A549 (cell line): ENCODE measurements at regions not wholly inside any gene's neighbourhood (a gene's known extent, or its start where the extent isn't known, plus 50 kb on each side); places are given as distances from the start of the nearest gene placed in this dataset.

Experiments used
- ATAC-seq, 2 experiments: fragments of 200-7000 bp in 1 of 2; fragments of >200 bp in 1 of 2; cut with Nextera tagmentation in 1 of 2; cut with Tn5 transposase in 1 of 2; 3 replicates each; pipeline versions ENCODE4 v1.8.0 to v1.9.1; 2018 to 2020; ENCODE audit warnings: mild to moderate bottlenecking in 1 of 2, moderate library complexity in 1 of 2
- CTCF ChIA-PET: fragments of 300-600 bp; sonication (Branson Sonifier 250); formaldehyde crosslinking; extraction: SDS; loops from one replicate; lab custom pipeline; 2021; ENCODE audit warnings: antibody characterized with exemption, inconsistent platforms; lab: Yijun Ruan, JAX
- POLR2A ChIA-PET: fragments of 350-600 bp; formaldehyde crosslinking; extraction: SDS; loops from one replicate; lab custom pipeline; 2021; ENCODE audit warnings: antibody characterized with exemption, inconsistent platforms; lab: Yijun Ruan, JAX
- DNase-seq, 2 experiments: peaks; one replicate each; pipeline versions ENCODE4 v3.0.0 to v3.0.0-alpha.2; 2011 to 2016; ENCODE audit warnings: low read depth in 1 of 2, low spot score in 1 of 2
- FAIRE-seq: peaks from 2 replicates; lab custom pipeline; 2011; peaks lifted over from hg19 to GRCh38; lab: Jason Lieb, UNC
- H3K27ac ChIP-seq, 2 experiments: fragments of >200 bp; sonication (Bioruptor Twin); formaldehyde crosslinking; 3 replicates each; pipeline ENCODE4 v1.5.1; 2016 to 2017
- H3K4me1 ChIP-seq: fragments of >200 bp; sonication (Bioruptor Twin); formaldehyde crosslinking; 3 replicates; pipeline ENCODE4 v1.6.1; 2016
- H3K4me2 ChIP-seq: fragments of >200 bp; sonication (Bioruptor Twin); formaldehyde crosslinking; 3 replicates; pipeline ENCODE4 v1.6.1; 2016
- H3K4me3 ChIP-seq: fragments of >200 bp; sonication (Bioruptor Twin); formaldehyde crosslinking; 3 replicates; pipeline ENCODE4 v1.5.1; 2016
- H3K9me3 ChIP-seq: fragments of >200 bp; sonication (Bioruptor Twin); formaldehyde crosslinking; 3 replicates; pipeline ENCODE4 v1.6.1; 2016
- ATOH8 ChIP-seq: fragments of 250-450 bp; sonication (Bioruptor Pico); IDR thresholded peaks from 2 replicates; pipeline ENCODE4 v1.5.0; 2020; ENCODE audit warnings: low read depth, mild to moderate bottlenecking, moderate library complexity
- BCL3 ChIP-seq: fragments of >200 bp; sonication (Bioruptor Twin); formaldehyde crosslinking; IDR thresholded peaks from 3 replicates; pipeline ENCODE4 v1.6.1; 2016
- EHF ChIP-seq: fragments of 250-450 bp; sonication (Bioruptor Pico); IDR thresholded peaks from 2 replicates; pipeline ENCODE4 v1.5.0; 2020; ENCODE audit warnings: mild to moderate bottlenecking
- EP300 ChIP-seq, 2 experiments: fragments of >200 bp; sonication (Bioruptor Twin); formaldehyde crosslinking; IDR thresholded peaks; 2 replicates in 1 of 2; 3 replicates in 1 of 2; pipeline ENCODE4 v1.6.1; 2016 to 2017
- FOSB ChIP-seq: fragments of 250-450 bp; sonication (Bioruptor Pico); IDR thresholded peaks from 2 replicates; pipeline ENCODE4 v1.5.0; 2020; ENCODE audit warnings: mild to moderate bottlenecking, moderate library complexity
- FOSL2 ChIP-seq, 2 experiments: fragments of 450-650 bp in 1 of 2; fragments of >200 bp in 1 of 2; sonication (Bioruptor Twin) in 1 of 2; formaldehyde crosslinking; IDR thresholded peaks; 2 replicates each; pipeline versions ENCODE4 v1.5.0 to v1.6.1; 2016 to 2020; ENCODE audit warnings: mild to moderate bottlenecking in 1 of 2, moderate library complexity in 1 of 2
- HES2 ChIP-seq: fragments of >200 bp; sonication (Bioruptor Twin); formaldehyde crosslinking; IDR thresholded peaks from 2 replicates; pipeline ENCODE4 v1.6.1; 2016
- HOXA7 ChIP-seq: fragments of 250-450 bp; sonication (Bioruptor Pico); IDR thresholded peaks from 2 replicates; pipeline ENCODE4 v1.5.0; 2020; ENCODE audit warnings: mild to moderate bottlenecking, moderate library complexity
- HOXB13 ChIP-seq: fragments of 250-450 bp; sonication (Bioruptor Pico); IDR thresholded peaks from 2 replicates; pipeline ENCODE4 v1.5.0; 2020; ENCODE audit warnings: low read depth, mild to moderate bottlenecking, moderate library complexity
- HOXB5 ChIP-seq: fragments of 250-450 bp; sonication (Bioruptor Pico); IDR thresholded peaks from 2 replicates; pipeline ENCODE4 v1.5.0; 2020; ENCODE audit warnings: mild to moderate bottlenecking, moderate library complexity
- JUNB ChIP-seq: fragments of >200 bp; sonication (Bioruptor Twin); formaldehyde crosslinking; IDR thresholded peaks from 2 replicates; pipeline ENCODE4 v1.6.1; 2016
- MAX ChIP-seq: IDR thresholded peaks from 2 replicates; pipeline ENCODE4 v1.6.1; 2012
- MAZ ChIP-seq: fragments of 150-350 bp; IDR thresholded peaks from 2 replicates; pipeline ENCODE4 v1.6.1; 2014; ENCODE audit warnings: antibody characterized with exemption, low read depth, low read length, borderline replicate concordance
- MYC ChIP-seq: IDR thresholded peaks from 2 replicates; pipeline ENCODE4 v1.6.1; 2012; ENCODE audit warnings: mild to moderate bottlenecking, inconsistent platforms, low read length, improper control_type of control experiment, borderline replicate concordance
- NFE2L2 ChIP-seq: fragments of 150-350 bp; conservative IDR thresholded peaks from 2 replicates; pipeline ENCODE4 v1.6.1; 2014; ENCODE audit warnings: low read length
- NR3C1 ChIP-seq: fragments of >200 bp; sonication (Bioruptor Twin); formaldehyde crosslinking; IDR thresholded peaks from 3 replicates; pipeline ENCODE4 v1.6.1; 2017
- POLR2AphosphoS2 ChIP-seq: conservative IDR thresholded peaks from 2 replicates; pipeline ENCODE4 v1.6.1; 2012; ENCODE audit warnings: low read length, improper control_type of control experiment, inconsistent platforms
- RAD21 ChIP-seq, 2 experiments: fragments of >200 bp in 1 of 2; sonication (Bioruptor Twin) in 1 of 2; formaldehyde crosslinking in 1 of 2; IDR thresholded peaks in 1 of 2; conservative IDR thresholded peaks in 1 of 2; 2 replicates in 1 of 2; 3 replicates in 1 of 2; pipeline ENCODE4 v1.6.1; 2012 to 2018; ENCODE audit warnings: inconsistent platforms in 1 of 2
- REST ChIP-seq: fragments of 200-600 bp; sonication (generic); IDR thresholded peaks from 2 replicates; pipeline ENCODE4 v1.6.1; 2016; ENCODE audit warnings: antibody characterized with exemption, mild to moderate bottlenecking, moderate library complexity
- RFX5 ChIP-seq: fragments of 450-650 bp; IDR thresholded peaks from 2 replicates; pipeline ENCODE4 v1.7.1; 2014; ENCODE audit warnings: antibody characterized with exemption, mild to moderate bottlenecking, moderate library complexity
- SREBF2 ChIP-seq: fragments of 450-650 bp; IDR thresholded peaks from 2 replicates; pipeline ENCODE4 v1.6.1; 2014; ENCODE audit warnings: mild to moderate bottlenecking, moderate library complexity
- TP53 ChIP-seq: fragments of 250-450 bp; sonication (Bioruptor Pico); IDR thresholded peaks from 2 replicates; pipeline ENCODE4 v1.5.0; 2021; ENCODE audit warnings: mild to moderate bottlenecking, moderate library complexity
- ZSCAN20 ChIP-seq: fragments of 250-450 bp; sonication (Bioruptor Pico); IDR thresholded peaks from 2 replicates; pipeline ENCODE4 v1.8.0; 2022; ENCODE audit warnings: mild to moderate bottlenecking, moderate library complexity
- WGBS: methylation state at CpG from one replicate; pipeline ENCODE4 v1.1.6; 2017; ENCODE audit errors: missing lambda C conversion rate; 5-methylcytosine and 5-hydroxymethylcytosine counted together
- TF ChIP-seq, protein P1 (sequence below): IDR thresholded peaks from 2 replicates; pipeline ENCODE4 v1.6.1; 2012
- TF ChIP-seq, protein P2 (sequence below): fragments of 250-450 bp; sonication (Bioruptor Pico); IDR thresholded peaks from 2 replicates; pipeline ENCODE4 v1.5.0; 2021; ENCODE audit warnings: mild to moderate bottlenecking, moderate library complexity, borderline replicate concordance
- TF ChIP-seq, protein P3 (sequence below): IDR thresholded peaks from 2 replicates; pipeline ENCODE4 v1.6.1; 2012; ENCODE audit warnings: low read depth, borderline replicate concordance

DNA sequence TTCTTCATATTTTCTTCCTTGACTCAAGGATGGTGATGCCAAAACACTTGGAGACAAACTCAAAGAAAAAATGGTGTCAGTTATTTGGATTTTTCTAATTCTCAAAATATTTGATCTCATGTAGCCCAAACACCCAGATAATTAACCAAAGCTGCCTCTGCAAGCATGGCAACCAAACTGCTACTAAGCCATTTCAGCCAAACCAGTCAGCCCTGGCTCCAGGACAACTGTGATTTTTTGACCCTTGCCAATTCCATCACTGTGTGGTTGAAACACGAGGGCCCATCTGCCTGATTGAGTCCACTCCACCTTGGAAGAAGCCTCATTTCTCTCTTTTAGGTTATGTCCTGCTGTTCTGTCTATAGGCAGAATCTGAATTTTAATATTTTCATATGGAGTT, 277.4 kb downstream of the BLID start:
- Histone ChIP-seq H3K4me2 (no peak overlapping the region), H3K4me3 (no peak overlapping the region), H3K27ac (no peak overlapping the region), H3K9me3 (no peaks in the 10 kb centered on the region), H3K4me1 (no peaks in the 10 kb centered on the region)
- DNase-seq = no peak
- TF ChIP-seq, protein P1, sequence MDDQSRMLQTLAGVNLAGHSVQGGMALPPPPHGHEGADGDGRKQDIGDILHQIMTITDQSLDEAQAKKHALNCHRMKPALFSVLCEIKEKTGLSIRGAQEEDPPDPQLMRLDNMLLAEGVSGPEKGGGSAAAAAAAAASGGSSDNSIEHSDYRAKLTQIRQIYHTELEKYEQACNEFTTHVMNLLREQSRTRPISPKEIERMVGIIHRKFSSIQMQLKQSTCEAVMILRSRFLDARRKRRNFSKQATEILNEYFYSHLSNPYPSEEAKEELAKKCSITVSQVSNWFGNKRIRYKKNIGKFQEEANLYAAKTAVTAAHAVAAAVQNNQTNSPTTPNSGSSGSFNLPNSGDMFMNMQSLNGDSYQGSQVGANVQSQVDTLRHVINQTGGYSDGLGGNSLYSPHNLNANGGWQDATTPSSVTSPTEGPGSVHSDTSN = no peak
- TF ChIP-seq POLR2AphosphoS2 (no peak), TP53 (CRISPR knock-in tag) (no peak), REST (no peak), HOXB13 (no peak), SREBF2 (no peak), BCL3 (no peak), MYC (no peak), EHF (no peak), NR3C1 (no peak), ZSCAN20 (CRISPR knock-in tag) (no peak), FOSL2 (IDR thresholded peaks at IDR 0.05) (no peak), FOSL2 (CRISPR knock-in tag; IDR thresholded peaks at IDR 0.05) (no peak), FOSB (CRISPR knock-in tag) (no peak), NFE2L2 (no peak), HOXB5 (CRISPR knock-in tag) (no peak)
- no peak for FAIRE-seq
- WGBS = 0% methylated on average over 1 of the region's 1 CpG
- POLR2A ChIA-PET = no interaction called here
- no peak for ATAC-seq
- CTCF ChIA-PET = no interaction called here

DNA sequence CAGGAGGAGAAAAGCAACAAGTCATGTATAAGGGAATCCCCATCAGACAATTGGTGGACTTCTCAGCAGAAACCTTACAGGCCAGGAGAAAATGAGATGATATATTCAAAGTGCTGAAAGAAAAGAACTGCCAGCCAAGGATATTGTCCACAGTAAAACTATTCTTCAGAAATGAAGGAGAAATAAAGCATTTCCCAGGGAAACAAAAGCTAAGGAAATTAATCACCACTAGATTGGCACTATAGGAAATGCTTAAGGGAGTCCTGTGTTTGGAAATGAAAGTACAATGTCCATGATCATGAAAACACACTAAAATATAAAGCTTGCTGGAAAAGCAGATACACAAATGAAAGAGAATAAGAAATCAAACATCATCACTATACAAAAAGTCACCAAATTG, 282.0 kb downstream of the BLID start:
- H3K9me3 ChIP-seq = no peaks in the 10 kb centered on the region
- POLR2A ChIA-PET = no interaction called here

More for the DNA sequence above, 282.0 kb downstream of the BLID start:
- no peak for DNase-seq
- Histone ChIP-seq H3K4me1 (no peaks in the 10 kb centered on the region), H3K4me3 (no peak overlapping the region), H3K4me2 (no peak overlapping the region), H3K27ac (no peak overlapping the region)
- no peak for FAIRE-seq
- TF ChIP-seq, protein P2, sequence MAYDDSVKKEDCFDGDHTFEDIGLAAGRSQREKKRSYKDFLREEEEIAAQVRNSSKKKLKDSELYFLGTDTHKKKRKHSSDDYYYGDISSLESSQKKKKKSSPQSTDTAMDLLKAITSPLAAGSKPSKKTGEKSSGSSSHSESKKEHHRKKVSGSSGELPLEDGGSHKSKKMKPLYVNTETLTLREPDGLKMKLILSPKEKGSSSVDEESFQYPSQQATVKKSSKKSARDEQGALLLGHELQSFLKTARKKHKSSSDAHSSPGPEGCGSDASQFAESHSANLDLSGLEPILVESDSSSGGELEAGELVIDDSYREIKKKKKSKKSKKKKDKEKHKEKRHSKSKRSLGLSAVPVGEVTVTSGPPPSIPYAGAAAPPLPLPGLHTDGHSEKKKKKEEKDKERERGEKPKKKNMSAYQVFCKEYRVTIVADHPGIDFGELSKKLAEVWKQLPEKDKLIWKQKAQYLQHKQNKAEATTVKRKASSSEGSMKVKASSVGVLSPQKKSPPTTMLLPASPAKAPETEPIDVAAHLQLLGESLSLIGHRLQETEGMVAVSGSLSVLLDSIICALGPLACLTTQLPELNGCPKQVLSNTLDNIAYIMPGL (CRISPR knock-in tag) = no peak
- TF ChIP-seq EP300 (IDR thresholded peaks at IDR 0.05) (no peak), FOSL2 (IDR thresholded peaks at IDR 0.05) (no peak), FOSL2 (CRISPR knock-in tag; IDR thresholded peaks at IDR 0.05) (no peak), SREBF2 (no peak), RAD21 (conservative IDR thresholded peaks at IDR 0.05 in 1 of 2, IDR thresholded peaks at IDR 0.05 in 1 of 2) (no peak), MAZ (no peak), MAX (no peak), HOXA7 (CRISPR knock-in tag) (no peak), ATOH8 (no peak), FOSB (CRISPR knock-in tag) (no peak), JUNB (no peak), RFX5 (no peak), HES2 (no peak)
- TF ChIP-seq, protein P3, sequence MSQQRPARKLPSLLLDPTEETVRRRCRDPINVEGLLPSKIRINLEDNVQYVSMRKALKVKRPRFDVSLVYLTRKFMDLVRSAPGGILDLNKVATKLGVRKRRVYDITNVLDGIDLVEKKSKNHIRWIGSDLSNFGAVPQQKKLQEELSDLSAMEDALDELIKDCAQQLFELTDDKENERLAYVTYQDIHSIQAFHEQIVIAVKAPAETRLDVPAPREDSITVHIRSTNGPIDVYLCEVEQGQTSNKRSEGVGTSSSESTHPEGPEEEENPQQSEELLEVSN = no peak
- CTCF ChIA-PET = no interaction called here
- no peak for ATAC-seq
